Fibroblast of lung (primary cell): ENCODE measurements at regions not wholly inside any gene's neighbourhood (a gene's known extent, or its start where the extent isn't known, plus 50 kb on each side); places are given as distances from the start of the nearest gene placed in this dataset.

Experiments
- EZH2 ChIP-seq: IDR thresholded peaks from 2 replicates; pipeline ENCODE4 v1.5.1; 2012; ENCODE audit warnings: low read length, control low read depth, mild to moderate bottlenecking; ENCODE audit errors: missing control alignments
- TF ChIP-seq, protein P1 (sequence below), 2 donors: IDR thresholded peaks in 1 of 2; conservative IDR thresholded peaks in 1 of 2; 1 replicate in 1 of 2; 2 replicates in 1 of 2; pipeline ENCODE4 v1.5.1; 2011 to 2012; ENCODE audit warnings: low read length in 2 of 2, control low read depth in 1 of 2, inconsistent platforms in 1 of 2, low read depth in 1 of 2, mild to moderate bottlenecking in 1 of 2

DNA sequence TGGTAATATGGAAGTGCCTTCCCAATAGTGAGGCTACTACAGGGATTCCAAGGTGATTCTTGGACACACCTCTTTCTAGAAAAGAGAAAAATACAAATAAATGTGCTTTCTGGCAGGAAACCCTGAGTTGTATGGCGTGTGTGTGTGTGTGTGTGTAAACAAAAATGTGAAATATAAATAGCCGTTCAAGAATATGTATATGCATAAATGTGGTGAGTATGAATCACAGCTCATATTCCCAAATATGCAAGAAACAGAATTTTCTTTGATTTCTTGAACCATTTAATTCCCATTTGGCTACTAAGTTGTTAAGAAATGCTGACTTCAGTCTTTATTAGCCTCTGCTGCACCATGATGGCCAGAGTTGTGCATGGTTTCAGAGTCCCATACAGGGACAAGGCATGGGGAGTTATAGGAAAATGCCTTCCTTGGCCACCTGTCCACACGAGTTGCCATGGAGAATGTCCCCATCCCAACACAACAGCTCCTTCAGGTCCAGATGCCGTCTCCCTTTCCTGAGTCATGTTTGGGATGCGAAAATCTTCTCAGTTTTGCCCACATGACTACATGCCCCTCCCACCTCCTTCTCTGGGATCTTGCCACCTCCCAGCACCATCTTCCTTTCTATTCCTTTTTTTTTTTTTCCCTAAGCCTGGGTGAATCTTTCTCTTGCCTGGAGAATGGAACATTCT is 312.4 kb upstream of the ECI2 start:
- TF ChIP-seq, protein P1, sequence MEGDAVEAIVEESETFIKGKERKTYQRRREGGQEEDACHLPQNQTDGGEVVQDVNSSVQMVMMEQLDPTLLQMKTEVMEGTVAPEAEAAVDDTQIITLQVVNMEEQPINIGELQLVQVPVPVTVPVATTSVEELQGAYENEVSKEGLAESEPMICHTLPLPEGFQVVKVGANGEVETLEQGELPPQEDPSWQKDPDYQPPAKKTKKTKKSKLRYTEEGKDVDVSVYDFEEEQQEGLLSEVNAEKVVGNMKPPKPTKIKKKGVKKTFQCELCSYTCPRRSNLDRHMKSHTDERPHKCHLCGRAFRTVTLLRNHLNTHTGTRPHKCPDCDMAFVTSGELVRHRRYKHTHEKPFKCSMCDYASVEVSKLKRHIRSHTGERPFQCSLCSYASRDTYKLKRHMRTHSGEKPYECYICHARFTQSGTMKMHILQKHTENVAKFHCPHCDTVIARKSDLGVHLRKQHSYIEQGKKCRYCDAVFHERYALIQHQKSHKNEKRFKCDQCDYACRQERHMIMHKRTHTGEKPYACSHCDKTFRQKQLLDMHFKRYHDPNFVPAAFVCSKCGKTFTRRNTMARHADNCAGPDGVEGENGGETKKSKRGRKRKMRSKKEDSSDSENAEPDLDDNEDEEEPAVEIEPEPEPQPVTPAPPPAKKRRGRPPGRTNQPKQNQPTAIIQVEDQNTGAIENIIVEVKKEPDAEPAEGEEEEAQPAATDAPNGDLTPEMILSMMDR (conservative IDR thresholded peaks at IDR 0.05 in 1 of 2, IDR thresholded peaks at IDR 0.05 in 1 of 2; ENCODE audit: low read depth in 1 of 2, low read length in 2 of 2), result no peak
- TF ChIP-seq EZH2, result no peak
